Activated T-helper 17 cell treated with anti-CD3 and anti-CD28 coated beads, Interleukin-2, amount 50 U/mL, for 72 hours (primary cell): ENCODE measurements at regions not wholly inside any gene's neighbourhood (a gene's known extent, or its start where the extent isn't known, plus 50 kb on each side); places are given as distances from the start of the nearest gene placed in this dataset.
"Not testable (repeated sequence)": the region's sequence is repeated elsewhere in the genome, so short reads cannot be mapped to it uniquely, and the experiment has no call there.

Experiments
- ATAC-seq: fragments of 150-1000 bp; cut with Tn5 transposase; replicated peaks from 2 replicates; pipeline ENCODE4 v1.10.0; 2021; ENCODE audit warnings: mild to moderate bottlenecking, moderate library complexity
- H3K27ac Mint-ChIP-seq: one replicate; pipeline ENCODE4 v1.8.0; 2022; ENCODE audit warnings: mixed read lengths
- H3K27me3 Mint-ChIP-seq: one replicate; pipeline ENCODE4 v1.8.0; 2022; ENCODE audit warnings: mixed read lengths
- H3K36me3 Mint-ChIP-seq: one replicate; pipeline ENCODE4 v1.8.0; 2022; ENCODE audit warnings: low read depth, mild to moderate bottlenecking, mixed read lengths
- H3K4me1 Mint-ChIP-seq: one replicate; pipeline ENCODE4 v1.8.0; 2022; ENCODE audit warnings: mixed read lengths
- H3K4me3 Mint-ChIP-seq: one replicate; pipeline ENCODE4 v1.8.0; 2022; ENCODE audit warnings: mild to moderate bottlenecking, mixed read lengths
- H3K9me3 Mint-ChIP-seq: one replicate; pipeline ENCODE4 v1.8.0; 2022; ENCODE audit warnings: mixed read lengths

DNA sequence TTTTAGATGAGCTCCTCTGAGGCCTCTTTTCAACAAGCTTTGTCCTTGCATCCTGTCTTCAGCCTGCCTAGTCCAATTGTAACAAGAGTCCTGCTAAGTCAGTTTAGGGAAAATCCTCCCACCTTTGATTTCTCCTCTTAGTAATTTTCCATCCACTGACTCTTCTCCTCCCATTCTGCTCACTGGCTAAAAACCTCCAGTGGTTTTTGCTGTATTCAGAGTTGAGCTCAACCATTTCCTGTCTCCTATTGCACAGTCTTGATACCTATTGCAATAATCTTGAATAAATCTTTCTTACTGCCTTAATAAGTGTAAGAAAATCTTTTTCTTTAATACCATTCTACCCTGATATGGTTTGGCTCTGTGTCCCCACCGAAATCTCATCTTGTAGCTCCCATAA, 117.8 kb upstream of the ENPP6 start:
- Mint-ChIP-seq H3K27me3 (no peaks in the 10 kb centered on the region), H3K36me3 (no peaks in the 10 kb centered on the region), H3K4me3 (no peak overlapping the region), H3K27ac (no peak overlapping the region), H3K4me1 (peaks cover 9% of the 10 kb centered on the region), H3K9me3 (peaks cover 7% of the 10 kb centered on the region)
- peak; percentile 69 for ATAC-seq

DNA sequence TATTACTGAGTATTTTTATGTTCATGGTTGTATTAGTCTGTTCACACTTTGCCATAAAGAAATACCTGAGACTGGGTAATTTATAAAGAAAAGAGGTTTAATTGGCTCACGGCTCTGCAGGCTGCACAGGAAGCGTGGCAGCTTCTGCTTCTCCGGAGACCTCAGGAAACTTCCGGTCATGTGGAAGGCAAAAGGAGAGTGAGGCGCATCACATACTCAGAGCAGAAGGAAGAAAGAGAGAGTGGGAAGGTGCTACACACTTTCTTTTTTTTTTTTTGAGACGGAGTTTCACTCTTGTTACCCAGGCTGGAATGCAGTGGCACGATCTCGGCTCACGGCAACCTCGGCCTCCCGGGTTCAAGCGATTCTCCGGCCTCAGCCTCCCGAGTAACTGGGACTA, 115.8 kb upstream of the ENPP6 start:
- peak overlapping the region; percentile 48 for H3K27ac Mint-ChIP-seq
- not testable (repeated sequence) for H3K4me1 Mint-ChIP-seq, H3K36me3 Mint-ChIP-seq, H3K9me3 Mint-ChIP-seq, H3K4me3 Mint-ChIP-seq, ATAC-seq, H3K27me3 Mint-ChIP-seq

DNA sequence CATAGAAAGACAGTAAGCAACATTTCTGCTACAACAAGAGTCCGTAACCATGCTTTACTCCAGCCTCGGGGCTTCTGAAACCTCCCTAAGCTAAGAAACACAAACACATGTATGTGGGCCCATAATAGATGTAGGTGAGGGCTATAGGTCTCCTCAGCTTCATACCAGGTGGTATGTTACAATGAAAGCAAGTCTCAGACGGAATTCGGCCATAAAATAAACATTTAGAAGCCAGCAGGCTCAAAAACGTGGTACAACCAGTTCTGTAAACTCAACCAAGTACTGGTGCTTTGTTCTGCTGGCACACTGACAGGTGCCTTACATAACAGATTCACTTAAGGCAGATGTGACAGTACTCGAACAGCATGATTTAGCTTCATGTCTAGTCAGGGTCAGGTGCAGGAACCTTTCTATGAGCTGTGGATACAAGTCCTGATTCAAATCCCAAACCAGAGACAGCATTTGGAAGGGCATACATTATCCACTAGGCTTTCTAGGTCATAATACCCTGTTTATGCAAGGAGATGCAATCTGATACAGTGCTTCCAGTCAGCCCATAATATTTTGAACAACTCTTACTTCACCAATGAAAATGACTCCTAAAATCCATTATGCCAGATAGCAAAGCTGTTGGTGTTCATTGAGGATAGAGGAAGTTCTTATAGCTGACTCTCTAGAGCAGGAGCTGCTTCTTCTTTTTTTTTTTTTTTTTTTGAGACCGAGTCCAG, 113.8 kb upstream of the ENPP6 start:
- Mint-ChIP-seq H3K4me1 (peaks cover 16% of the 10 kb centered on the region), H3K36me3 (no peaks in the 10 kb centered on the region), H3K27me3 (peaks cover 3% of the 10 kb centered on the region), H3K27ac (no peak overlapping the region), H3K9me3 (no peaks in the 10 kb centered on the region), H3K4me3 (no peak overlapping the region)
- ATAC-seq, result no peak

DNA sequence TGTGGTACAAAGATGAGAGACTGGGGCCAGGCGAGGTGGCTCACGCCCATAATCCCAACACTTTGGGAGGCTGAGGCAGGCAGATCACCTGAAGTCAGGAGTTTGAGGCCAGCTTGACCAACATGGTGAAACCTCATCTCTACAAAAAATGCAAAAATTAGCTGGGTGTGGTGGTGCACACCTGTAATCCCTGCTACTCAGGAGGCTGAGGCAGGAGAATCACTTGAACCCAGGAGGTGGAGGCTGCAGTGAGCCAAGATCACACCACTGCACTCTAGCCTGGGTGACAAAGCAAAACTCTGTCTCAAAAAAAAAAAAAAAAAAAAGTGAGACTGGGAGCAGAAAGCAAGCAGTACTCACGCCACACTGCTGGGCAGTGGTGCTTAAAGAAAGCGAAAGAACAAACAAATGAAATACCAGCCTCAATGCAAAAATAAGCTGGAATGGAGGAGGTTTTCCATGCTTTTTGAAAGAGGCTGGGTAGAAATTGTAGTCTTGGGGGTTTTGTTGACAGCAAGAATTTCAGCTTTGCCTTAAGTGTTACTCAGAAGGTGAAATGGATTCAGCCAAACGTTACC, 112.9 kb upstream of the ENPP6 start:
- not testable (repeated sequence) for H3K27me3 Mint-ChIP-seq, H3K9me3 Mint-ChIP-seq, H3K27ac Mint-ChIP-seq, H3K36me3 Mint-ChIP-seq, H3K4me3 Mint-ChIP-seq, ATAC-seq
- H3K4me1 Mint-ChIP-seq, result peaks cover 11% of the 10 kb centered on the region

DNA sequence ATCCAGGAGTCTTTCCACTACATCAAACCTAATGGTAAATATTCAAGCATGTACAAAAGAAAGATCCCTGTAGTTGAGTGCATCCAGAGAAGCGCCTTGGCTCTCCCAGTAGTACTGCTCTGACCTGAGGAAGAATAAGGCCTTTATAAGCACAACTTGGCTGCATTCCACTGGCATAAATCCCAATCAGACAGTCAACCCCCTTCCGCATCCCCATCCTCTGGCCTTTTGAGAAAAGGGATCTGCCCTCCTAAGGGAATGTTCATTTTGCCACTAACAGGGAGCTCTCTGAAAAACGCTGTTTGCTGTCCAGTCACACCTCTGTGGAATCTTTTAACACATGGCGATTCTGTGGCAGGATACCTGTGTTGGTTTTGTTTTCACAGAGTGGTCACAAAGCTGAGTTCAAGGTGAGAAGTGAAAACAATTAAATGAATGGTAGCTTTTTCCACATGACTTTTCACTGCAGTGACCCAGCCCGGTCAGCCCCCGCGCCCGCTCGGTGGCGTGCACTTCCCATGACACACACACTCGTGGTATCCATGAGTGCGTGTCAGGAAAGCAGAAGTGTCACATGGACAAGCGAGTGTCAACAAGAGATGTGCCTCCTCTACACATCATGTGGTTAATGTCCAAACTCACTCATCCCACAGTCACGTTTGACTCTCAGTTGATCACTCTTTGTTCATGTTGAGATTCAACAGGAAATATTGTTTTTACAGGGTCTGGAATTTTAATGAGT, 112.2 kb upstream of the ENPP6 start:
- no peak overlapping the region for H3K4me3 Mint-ChIP-seq
- H3K36me3 Mint-ChIP-seq, result no peaks in the 10 kb centered on the region
- H3K27me3 Mint-ChIP-seq, result peaks cover 3% of the 10 kb centered on the region
- ATAC-seq, result peak; percentile 63
- H3K9me3 Mint-ChIP-seq, result no peaks in the 10 kb centered on the region
- H3K4me1 Mint-ChIP-seq, result peaks cover 7% of the 10 kb centered on the region
- no peak overlapping the region for H3K27ac Mint-ChIP-seq

DNA sequence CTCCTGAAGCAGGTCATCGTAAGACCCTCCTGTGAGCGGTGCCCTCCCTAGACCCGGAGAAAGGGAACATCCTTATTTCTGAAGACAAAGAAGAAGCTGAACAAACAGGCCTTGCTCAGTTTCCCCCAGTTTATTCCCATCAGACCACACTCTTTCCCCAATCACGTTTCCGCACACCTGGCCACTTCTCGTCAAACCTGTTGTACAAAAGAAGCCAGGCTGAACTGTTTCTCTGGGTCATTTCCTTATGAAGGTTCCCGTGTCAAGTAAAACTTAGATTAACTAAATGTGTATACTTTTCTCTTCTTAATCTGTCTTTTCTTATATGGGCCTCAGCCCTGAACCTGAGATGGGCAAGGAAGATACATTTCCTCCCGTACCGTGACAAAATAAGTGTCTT, 111.6 kb upstream of the ENPP6 start:
- no peak overlapping the region for H3K27ac Mint-ChIP-seq
- ATAC-seq, result no peak
- H3K36me3 Mint-ChIP-seq, result no peaks in the 10 kb centered on the region
- H3K9me3 Mint-ChIP-seq, result no peaks in the 10 kb centered on the region
- peaks cover 3% of the 10 kb centered on the region for H3K27me3 Mint-ChIP-seq
- peaks cover 7% of the 10 kb centered on the region for H3K4me1 Mint-ChIP-seq
- H3K4me3 Mint-ChIP-seq, result no peak overlapping the region

DNA sequence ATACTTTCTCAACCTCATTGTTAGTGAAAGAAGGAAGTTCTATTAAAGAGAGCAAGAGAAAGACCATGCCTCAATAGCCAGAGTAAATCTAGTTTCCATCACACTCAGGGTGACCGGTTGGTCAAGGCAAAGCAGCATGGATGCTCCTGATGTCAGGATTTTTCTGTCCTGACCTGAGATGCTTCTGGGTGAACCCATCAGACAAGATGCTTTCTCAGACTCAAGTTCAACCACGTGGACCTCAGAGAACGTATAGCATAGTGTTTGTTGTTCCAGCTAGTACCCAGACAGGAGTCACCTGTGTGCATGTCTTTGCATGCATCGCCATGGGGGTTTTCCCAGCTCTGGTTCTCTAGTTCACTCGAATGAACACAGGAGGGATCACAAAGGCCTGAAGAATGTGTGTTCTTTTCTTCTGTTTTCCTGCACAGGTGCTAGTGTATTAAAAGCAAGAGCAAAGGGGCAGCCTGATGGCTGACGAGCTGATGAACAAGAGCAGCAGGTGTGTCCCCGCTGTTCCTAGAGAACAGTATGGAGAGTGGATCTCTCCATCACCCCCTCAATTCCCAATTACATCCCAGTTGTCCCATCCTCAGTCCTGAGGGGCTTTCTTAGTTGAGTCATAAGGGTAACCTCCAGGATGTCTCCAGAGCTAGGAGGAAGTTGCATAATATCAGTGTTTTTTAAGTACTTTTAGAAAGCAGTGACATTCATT, 110.5 kb upstream of the ENPP6 start:
- peak; percentile 87 for ATAC-seq
- H3K9me3 Mint-ChIP-seq, result no peaks in the 10 kb centered on the region
- H3K4me1 Mint-ChIP-seq, result peaks cover 7% of the 10 kb centered on the region
- H3K27ac Mint-ChIP-seq, result peak overlapping the region; percentile 65
- peak overlapping the region; percentile 31 for H3K4me3 Mint-ChIP-seq
- peaks cover 3% of the 10 kb centered on the region for H3K27me3 Mint-ChIP-seq
- no peaks in the 10 kb centered on the region for H3K36me3 Mint-ChIP-seq

DNA sequence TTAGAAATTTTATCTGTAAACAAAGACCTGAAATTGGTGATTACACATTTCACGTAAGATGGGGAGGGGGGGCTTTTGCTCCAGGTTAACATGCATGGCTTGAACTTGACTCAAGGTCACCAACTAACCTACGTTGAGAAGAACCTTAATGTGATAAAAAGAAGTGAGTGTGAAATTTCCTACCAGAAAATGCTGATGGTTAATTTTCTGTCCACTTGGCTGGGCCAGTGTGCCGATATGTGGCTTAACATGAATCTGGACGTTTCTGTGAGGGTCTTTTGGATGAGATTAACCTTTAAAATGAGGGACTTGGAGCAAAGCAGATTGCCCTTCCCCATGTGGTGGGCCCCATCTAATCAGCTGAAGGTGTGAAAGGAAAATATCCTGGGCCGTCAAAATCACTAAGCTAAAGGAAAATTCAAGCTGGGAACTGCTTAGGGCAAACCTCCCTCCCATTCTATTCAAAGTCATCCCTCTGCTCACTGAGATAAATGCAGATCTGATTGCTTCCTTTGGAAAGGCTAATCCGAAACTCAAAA, 107.3 kb upstream of the ENPP6 start:
- no peak overlapping the region for H3K4me3 Mint-ChIP-seq
- no peaks in the 10 kb centered on the region for H3K9me3 Mint-ChIP-seq
- peaks cover 10% of the 10 kb centered on the region for H3K4me1 Mint-ChIP-seq

DNA sequence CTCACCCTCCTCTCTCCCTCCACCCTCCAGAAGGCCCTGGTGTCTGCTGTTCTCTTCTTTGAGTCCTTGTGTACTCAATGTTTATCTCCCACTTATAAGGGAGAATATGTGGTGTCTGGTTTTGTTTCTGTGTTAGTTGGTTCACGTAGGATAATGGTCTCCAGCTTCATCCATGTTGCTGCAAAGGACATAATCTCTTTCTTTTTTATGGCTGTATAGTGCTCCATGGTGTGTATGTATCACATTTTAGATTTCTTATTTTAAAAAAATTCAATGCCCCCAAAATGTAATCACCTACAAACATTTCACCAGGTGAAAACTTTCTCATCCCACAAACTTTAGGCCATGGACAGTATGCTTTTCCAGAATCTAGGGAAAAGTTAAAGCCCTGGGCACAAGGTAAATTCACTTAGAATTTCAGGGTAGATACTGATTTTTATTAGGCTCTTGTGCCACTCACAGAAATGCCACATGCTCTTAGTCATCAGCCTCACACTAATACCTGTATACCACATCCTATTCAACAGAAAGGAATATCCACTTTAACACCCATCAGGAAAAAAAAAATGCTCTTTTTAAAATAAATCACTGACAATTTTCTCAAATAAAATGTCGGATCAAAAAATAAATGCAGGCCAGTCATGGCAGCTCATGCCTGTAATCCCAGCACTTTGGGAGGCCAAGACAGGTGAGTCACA, 104.8 kb upstream of the ENPP6 start:
- H3K4me1 Mint-ChIP-seq, result peaks cover 11% of the 10 kb centered on the region
- peaks cover 3% of the 10 kb centered on the region for H3K27me3 Mint-ChIP-seq
- H3K36me3 Mint-ChIP-seq, result no peaks in the 10 kb centered on the region
- no peak for ATAC-seq
- no peaks in the 10 kb centered on the region for H3K9me3 Mint-ChIP-seq
- H3K27ac Mint-ChIP-seq, result peak overlapping the region; percentile 28
- H3K4me3 Mint-ChIP-seq, result no peak overlapping the region

More for the DNA sequence above, 107.3 kb upstream of the ENPP6 start:
- Mint-ChIP-seq H3K27me3 (peaks cover 3% of the 10 kb centered on the region), H3K36me3 (no peaks in the 10 kb centered on the region), H3K27ac (no peak overlapping the region)
- no peak for ATAC-seq

DNA sequence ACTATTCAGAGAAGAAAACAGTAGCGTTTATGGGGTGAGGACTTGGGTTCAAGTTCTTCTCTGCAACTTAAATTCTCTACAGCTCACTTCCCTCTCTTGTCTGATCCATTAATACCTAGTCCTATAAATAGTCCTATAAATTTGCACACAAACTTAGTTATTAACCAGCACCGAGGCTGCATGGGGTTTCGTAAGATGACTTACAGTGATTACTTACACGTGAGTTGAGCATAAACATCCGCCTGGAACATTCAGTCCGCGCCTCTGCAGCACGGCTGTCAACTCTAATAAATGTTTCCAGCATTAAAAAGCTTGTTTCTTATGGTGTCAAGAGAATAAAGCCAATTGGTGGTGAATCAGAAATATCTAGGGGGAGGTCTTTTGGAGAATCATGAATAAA, 103.0 kb upstream of the ENPP6 start:
- ATAC-seq, result no peak
- H3K9me3 Mint-ChIP-seq, result no peaks in the 10 kb centered on the region
- peaks cover 11% of the 10 kb centered on the region for H3K4me1 Mint-ChIP-seq
- H3K27ac Mint-ChIP-seq, result no peak overlapping the region
- H3K27me3 Mint-ChIP-seq, result peaks cover 5% of the 10 kb centered on the region
- no peaks in the 10 kb centered on the region for H3K36me3 Mint-ChIP-seq
- H3K4me3 Mint-ChIP-seq, result no peak overlapping the region

DNA sequence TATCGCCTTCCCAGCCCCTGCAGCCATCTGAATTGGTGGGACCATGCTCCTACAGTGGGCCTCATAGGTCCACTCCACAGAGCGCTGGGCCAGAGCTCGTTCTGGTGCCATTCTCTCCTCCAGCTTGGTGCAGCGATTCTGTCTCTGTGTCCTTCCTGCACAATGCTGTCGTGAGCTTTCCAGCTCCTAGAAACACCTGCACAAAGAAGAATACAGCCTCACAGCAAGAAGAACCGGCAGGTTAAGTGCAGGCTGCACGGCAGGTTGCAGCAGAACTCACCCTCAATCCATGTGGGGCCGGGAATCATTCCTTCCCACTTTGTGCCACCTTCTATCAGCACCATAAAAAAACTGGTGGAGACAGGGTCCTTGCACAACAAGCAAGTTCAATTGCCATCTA, 101.2 kb upstream of the ENPP6 start:
- peaks cover 12% of the 10 kb centered on the region for H3K4me1 Mint-ChIP-seq
- peak; percentile 7 for ATAC-seq
- H3K27ac Mint-ChIP-seq, result peak overlapping the region; percentile 90
- peaks cover 5% of the 10 kb centered on the region for H3K27me3 Mint-ChIP-seq
- H3K36me3 Mint-ChIP-seq, result no peaks in the 10 kb centered on the region
- H3K9me3 Mint-ChIP-seq, result no peaks in the 10 kb centered on the region
- peak overlapping the region; percentile 61 for H3K4me3 Mint-ChIP-seq

DNA sequence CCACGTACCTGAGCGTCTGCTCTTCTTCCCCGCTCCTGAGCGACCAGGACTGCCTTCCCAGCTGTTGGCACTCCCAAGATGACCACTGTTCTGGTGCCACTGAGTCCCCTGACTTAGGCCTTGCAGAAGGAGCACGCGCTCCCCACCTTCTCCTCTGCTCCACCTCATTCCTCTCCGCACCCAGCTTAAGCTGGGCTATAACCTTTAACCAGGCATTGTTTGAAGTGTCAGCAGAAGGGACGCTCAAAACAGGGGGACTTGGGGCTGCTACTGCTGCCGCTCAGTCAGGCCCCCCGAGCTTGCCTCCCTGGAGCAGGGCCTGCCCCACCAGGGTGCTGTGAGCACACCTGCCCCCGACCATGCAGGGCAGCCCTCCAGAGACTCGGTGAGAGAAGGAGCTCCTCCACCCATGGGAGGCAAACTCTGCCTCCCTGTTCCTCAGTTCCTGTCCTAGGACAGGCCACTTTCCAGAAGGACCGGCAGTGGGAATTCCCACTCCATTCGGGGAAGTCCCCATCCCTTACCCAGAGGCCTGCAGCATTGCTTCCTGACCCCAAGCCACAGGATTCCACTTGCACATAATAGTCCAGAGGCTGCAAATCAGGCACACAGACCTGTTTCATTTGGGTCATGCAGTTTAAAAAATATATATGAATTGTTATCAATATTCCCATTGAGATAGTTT, 99.7 kb upstream of the ENPP6 start:
- no peak for ATAC-seq
- no peak overlapping the region for H3K4me3 Mint-ChIP-seq
- peaks cover 5% of the 10 kb centered on the region for H3K27me3 Mint-ChIP-seq
- H3K9me3 Mint-ChIP-seq, result no peaks in the 10 kb centered on the region
- H3K4me1 Mint-ChIP-seq, result peaks cover 27% of the 10 kb centered on the region
- no peak overlapping the region for H3K27ac Mint-ChIP-seq
- no peaks in the 10 kb centered on the region for H3K36me3 Mint-ChIP-seq

DNA sequence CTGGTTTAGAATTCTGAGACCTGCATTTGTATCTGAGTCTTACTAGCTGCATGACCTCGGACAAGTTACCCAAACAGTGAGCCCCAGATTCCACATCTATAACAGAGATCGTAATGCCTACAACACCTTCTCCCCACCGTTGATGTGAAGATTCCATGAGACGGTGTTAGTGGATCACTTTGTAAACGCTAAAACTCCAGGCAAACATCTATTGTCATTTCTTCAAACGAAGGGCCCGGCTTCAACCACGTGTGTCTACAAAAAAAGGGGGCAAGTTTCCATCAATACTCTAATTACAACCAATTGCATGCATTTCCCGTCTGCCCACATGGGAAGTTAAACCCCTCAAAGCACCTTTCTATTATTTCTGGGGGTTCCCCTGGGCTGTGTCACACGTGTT, 99.1 kb upstream of the ENPP6 start:
- no peaks in the 10 kb centered on the region for H3K9me3 Mint-ChIP-seq
- no peak for ATAC-seq
- no peak overlapping the region for H3K27ac Mint-ChIP-seq
- peaks cover 27% of the 10 kb centered on the region for H3K4me1 Mint-ChIP-seq
- no peaks in the 10 kb centered on the region for H3K36me3 Mint-ChIP-seq
- H3K4me3 Mint-ChIP-seq, result no peak overlapping the region
- peaks cover 5% of the 10 kb centered on the region for H3K27me3 Mint-ChIP-seq
